ENCODE measurements at regions not wholly inside any gene's neighbourhood (a gene's known extent, or its start where the extent isn't known, plus 50 kb on each side); places are given as distances from the start of the nearest gene placed in this dataset.

GRCh38 chr6:105504706-105505105 is 101.8 kb upstream of the PREP start:
- no TSS peak for BruUV-seq (replicated peaks)
- H3K27me3 ChIP-seq (ENCODE audit: insufficient read depth, low read depth), result no peaks in the 10 kb centered on the region
- CTCF ChIA-PET, result no interaction called here

DNA sequence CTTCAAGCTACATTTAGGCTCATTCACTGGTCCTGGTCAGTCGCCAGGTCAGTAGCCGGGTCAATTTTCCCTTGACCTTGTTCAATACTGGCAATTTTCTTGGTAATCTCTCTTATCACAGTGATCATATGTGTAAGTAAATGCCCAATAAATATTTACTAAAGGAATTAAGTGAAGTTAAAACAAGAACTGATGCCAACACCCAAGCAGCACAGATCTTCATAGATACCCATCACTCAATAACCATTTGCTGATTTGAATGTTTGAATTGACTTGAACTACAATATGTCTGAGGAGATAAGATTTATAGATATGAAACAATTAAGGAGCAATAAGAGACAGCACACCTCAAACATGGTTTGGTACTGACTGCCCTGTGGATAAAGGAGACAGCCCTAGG is 100.8 kb upstream of the PREP start:
- TF ChIP-seq, protein P1, sequence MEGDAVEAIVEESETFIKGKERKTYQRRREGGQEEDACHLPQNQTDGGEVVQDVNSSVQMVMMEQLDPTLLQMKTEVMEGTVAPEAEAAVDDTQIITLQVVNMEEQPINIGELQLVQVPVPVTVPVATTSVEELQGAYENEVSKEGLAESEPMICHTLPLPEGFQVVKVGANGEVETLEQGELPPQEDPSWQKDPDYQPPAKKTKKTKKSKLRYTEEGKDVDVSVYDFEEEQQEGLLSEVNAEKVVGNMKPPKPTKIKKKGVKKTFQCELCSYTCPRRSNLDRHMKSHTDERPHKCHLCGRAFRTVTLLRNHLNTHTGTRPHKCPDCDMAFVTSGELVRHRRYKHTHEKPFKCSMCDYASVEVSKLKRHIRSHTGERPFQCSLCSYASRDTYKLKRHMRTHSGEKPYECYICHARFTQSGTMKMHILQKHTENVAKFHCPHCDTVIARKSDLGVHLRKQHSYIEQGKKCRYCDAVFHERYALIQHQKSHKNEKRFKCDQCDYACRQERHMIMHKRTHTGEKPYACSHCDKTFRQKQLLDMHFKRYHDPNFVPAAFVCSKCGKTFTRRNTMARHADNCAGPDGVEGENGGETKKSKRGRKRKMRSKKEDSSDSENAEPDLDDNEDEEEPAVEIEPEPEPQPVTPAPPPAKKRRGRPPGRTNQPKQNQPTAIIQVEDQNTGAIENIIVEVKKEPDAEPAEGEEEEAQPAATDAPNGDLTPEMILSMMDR (conservative IDR thresholded peaks at IDR 0.05), result no peak
- TF ChIP-seq EZH2 (IDR thresholded peaks at IDR 0.05; ENCODE audit: low read depth), result no peak
- Histone ChIP-seq H3K27me3 (ENCODE audit: insufficient read depth, low read depth) (no peaks in the 10 kb centered on the region), H4K20me1 (ENCODE audit: insufficient read depth) (no peaks in the 10 kb centered on the region), H3K9me2 (ENCODE audit: insufficient read depth) (no peaks in the 10 kb centered on the region), H3F3A (ENCODE audit: insufficient read depth, low read depth) (no peaks in the 10 kb centered on the region), H3K4me2 (no peak overlapping the region), H3K27ac (no peak overlapping the region), H3K36me3 (ENCODE audit: low read depth) (no peaks in the 10 kb centered on the region), H3K4me1 (replicated peaks; ENCODE audit: insufficient read depth) (no peaks in the 10 kb centered on the region), H3K79me2 (ENCODE audit: low read depth) (no peaks in the 10 kb centered on the region), H3K4me3 (no peak overlapping the region), H2AFZ (no peak overlapping the region), H3K9me3 (ENCODE audit: insufficient read depth, low read depth) (no peaks in the 10 kb centered on the region; the same call in 1 of the 2 replicates)
- intact Hi-C loops (cut with micrococcal nuclease; ENCODE audit: unreplicated experiment), result no loop called here
- ChIA-PET POLR2A (ENCODE audit: unreplicated experiment) (no interaction called here), CTCF (no interaction called here)
- no TSS peak for BruUV-seq (replicated peaks)
- DNase-seq, result no peak

More at GRCh38 chr6:105504706-105505105, 101.8 kb upstream of the PREP start:
- no peaks in the 10 kb centered on the region for H3F3A ChIP-seq (ENCODE audit: insufficient read depth, low read depth)
- no peak overlapping the region for H3K4me2 ChIP-seq
- H4K20me1 ChIP-seq (ENCODE audit: insufficient read depth), result no peaks in the 10 kb centered on the region
- H3K9me3 ChIP-seq (ENCODE audit: insufficient read depth, low read depth), result no peaks in the 10 kb centered on the region; the same call in 1 of the 2 replicates
- POLR2A ChIA-PET (ENCODE audit: unreplicated experiment), result no interaction called here
- no peaks in the 10 kb centered on the region for H3K79me2 ChIP-seq (ENCODE audit: low read depth)
- no peaks in the 10 kb centered on the region for H3K36me3 ChIP-seq (ENCODE audit: low read depth)
- intact Hi-C loops (cut with micrococcal nuclease; ENCODE audit: unreplicated experiment), result no loop called here
- H3K4me3 ChIP-seq, result no peak overlapping the region
- no peak overlapping the region for H3K27ac ChIP-seq
- TF ChIP-seq, protein P1 (conservative IDR thresholded peaks at IDR 0.05), result no peak
- no peak for TF ChIP-seq EZH2 (IDR thresholded peaks at IDR 0.05; ENCODE audit: low read depth)
- H2AFZ ChIP-seq, result no peak overlapping the region
- DNase-seq, result no peak
- H3K9me2 ChIP-seq (ENCODE audit: insufficient read depth), result no peaks in the 10 kb centered on the region
- H3K4me1 ChIP-seq (replicated peaks; ENCODE audit: insufficient read depth), result no peaks in the 10 kb centered on the region

GRCh38 chr6:105501826-105502344 is 99.0 kb upstream of the PREP start:
- no peaks in the 10 kb centered on the region for H3K36me3 ChIP-seq (ENCODE audit: low read depth)
- no peak for DNase-seq
- no TSS peak for BruUV-seq (replicated peaks)
- H3K9me2 ChIP-seq (ENCODE audit: insufficient read depth), result no peaks in the 10 kb centered on the region
- H2AFZ ChIP-seq, result no peak overlapping the region
- POLR2A ChIA-PET (ENCODE audit: unreplicated experiment), result no interaction called here
- no peaks in the 10 kb centered on the region for H3K27me3 ChIP-seq (ENCODE audit: insufficient read depth, low read depth)
- H3F3A ChIP-seq (ENCODE audit: insufficient read depth, low read depth), result no peaks in the 10 kb centered on the region
- H3K27ac ChIP-seq, result no peak overlapping the region
- H3K4me1 ChIP-seq (replicated peaks; ENCODE audit: insufficient read depth), result no peaks in the 10 kb centered on the region
- H3K9me3 ChIP-seq (ENCODE audit: insufficient read depth, low read depth), result no peaks in the 10 kb centered on the region; the same call in 1 of the 2 replicates
- intact Hi-C loops (cut with micrococcal nuclease; ENCODE audit: unreplicated experiment), result no loop called here
- no peaks in the 10 kb centered on the region for H3K79me2 ChIP-seq (ENCODE audit: low read depth)
- CTCF ChIA-PET, result no interaction called here
- H4K20me1 ChIP-seq (ENCODE audit: insufficient read depth), result no peaks in the 10 kb centered on the region
- H3K4me2 ChIP-seq, result no peak overlapping the region
- TF ChIP-seq EZH2 (IDR thresholded peaks at IDR 0.05; ENCODE audit: low read depth), result no peak
- TF ChIP-seq, protein P1 (conservative IDR thresholded peaks at IDR 0.05), result no peak
- no peak overlapping the region for H3K4me3 ChIP-seq

All from PC-9 (cell line).